Islet precursor cell (in vitro differentiated cells): ENCODE measurements at regions not wholly inside any gene's neighbourhood (a gene's known extent, or its start where the extent isn't known, plus 50 kb on each side); places are given as distances from the start of the nearest gene placed in this dataset.
"Not testable (repeated sequence)": the region's sequence is repeated elsewhere in the genome, so short reads cannot be mapped to it uniquely, and the experiment has no call there.

Experiments used
- DNase-seq: peaks from one replicate; pipeline ENCODE4 v3.0.0-alpha.2; 2018

GRCh38 chr7:81430150-81430549 is 339.7 kb downstream of the HGF start:
- no peak for DNase-seq

- DNase-seq: no peak
Observed at GRCh38 chr7:81427461-81427860, 342.4 kb downstream of the HGF start.

GRCh38 chr7:81420526-81421226 is 349.2 kb downstream of the HGF start:
- DNase-seq: no peak

GRCh38 chr7:81419731-81420130 is 350.1 kb downstream of the HGF start:
- DNase-seq: no peak

DNA sequence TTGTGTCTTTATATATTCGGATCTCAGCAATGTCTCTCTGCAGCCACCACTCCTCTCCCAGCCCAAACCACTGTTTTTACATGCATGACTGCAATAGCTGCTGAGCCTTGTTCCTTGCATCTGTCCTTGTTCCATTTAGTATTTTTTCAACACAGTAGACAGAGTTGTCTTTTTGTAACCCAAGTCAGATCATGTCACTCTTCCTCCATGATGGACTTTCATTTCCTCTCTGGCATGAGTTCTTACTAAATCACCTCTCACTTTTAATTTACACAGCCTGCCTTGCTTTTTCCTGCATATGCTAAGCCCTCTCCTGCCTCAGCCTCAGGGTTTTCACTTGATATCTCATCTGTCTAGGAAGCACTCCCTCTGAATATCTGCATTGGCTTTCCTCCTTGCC is 353.2 kb downstream of the HGF start:
- DNase-seq: no peak

- no peak for DNase-seq
Observed at GRCh38 chr7:81415181-81415580, 354.7 kb downstream of the HGF start.

DNA sequence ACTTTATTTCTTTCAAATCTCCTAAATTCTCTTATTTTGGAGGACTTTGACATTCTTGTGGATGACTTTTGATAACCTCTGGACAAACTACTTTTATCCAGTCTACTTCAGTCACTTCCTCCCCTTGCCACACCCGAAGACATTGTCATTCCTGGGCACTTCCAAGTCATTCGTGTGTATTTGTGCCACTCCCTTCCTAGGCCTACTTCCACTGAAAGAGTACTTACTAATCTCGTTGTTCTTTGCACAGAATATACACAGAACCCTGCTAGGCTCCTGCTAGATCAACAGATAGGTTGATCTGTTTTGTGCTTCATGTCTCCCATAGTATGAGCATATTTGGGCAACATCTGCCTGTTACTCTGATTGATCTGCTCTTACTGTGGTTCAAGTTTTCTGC is 355.4 kb downstream of the HGF start:
- no peak for DNase-seq

- DNase-seq: no peak
Observed at GRCh38 chr7:81410471-81411117, 359.3 kb downstream of the HGF start.

- no peak for DNase-seq
Observed at GRCh38 chr7:81408728-81409127, 361.1 kb downstream of the HGF start.

DNA sequence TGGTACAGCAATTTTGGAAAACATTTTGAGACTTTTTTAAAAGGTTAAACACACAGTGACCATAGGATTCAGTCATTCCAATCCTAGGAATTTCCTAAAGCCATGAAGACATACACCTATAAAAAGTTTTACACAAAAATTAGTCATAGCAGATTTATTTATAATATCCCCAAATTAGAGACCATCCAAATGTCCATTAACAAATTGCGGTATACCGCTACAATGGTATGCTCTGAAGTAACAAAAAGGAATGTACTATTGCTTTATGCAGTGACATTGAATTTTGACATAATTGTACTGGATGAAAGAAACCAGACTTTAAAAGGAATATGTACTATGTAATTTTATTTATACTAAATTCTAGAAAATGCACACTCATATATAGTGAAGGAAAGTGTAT is 362.8 kb downstream of the HGF start:
- no peak for DNase-seq

DNA sequence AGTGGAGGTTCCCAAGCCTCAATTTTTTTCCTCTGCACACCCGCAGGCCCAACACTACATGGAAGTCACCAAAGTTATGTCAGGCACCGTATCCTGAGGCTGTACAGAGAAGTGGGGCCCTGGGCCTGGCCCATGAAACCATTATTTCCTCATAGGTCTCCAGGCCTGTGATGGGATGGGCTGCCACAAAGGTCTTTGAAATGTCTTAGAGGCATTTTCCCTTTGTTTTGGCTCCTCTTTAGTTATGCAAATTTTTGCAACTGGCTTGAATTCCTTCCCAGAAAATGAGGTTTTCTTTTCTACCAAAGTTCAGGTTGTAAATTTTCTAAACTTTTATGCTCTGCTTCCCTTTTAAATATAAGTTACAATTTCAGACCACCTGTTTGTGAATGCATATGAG is 365.2 kb downstream of the HGF start:
- no peak for DNase-seq

DNA sequence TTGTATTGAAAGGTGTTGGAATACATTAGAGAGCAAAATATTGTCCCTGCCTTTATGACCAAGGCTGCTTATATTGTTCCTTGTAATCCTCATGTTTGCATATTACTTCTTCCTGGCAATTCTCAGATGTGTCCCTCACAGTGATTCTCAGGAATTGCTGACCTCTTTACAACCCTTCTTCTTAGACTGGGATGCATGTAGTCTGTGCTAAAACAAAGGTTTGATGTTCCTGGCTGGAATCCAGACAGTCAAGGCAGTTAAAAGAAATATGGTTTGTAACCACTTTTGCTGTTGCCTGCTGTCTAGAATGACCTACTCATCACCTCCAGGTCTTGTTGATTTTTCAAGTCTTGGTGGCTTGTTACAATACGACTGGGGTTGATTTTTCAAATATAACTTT is 367.6 kb downstream of the HGF start:
- DNase-seq: no peak

- DNase-seq: no peak
Observed at GRCh38 chr7:81399471-81399870, 370.4 kb downstream of the HGF start.

GRCh38 chr7:81394029-81394428 is 375.8 kb downstream of the HGF start:
- DNase-seq: no peak

- DNase-seq: no peak
Observed at GRCh38 chr7:81393018-81393417, 376.8 kb downstream of the HGF start.

GRCh38 chr7:81385370-81385769 is 384.5 kb downstream of the HGF start:
- no peak for DNase-seq

GRCh38 chr7:81383846-81384245 is 386.0 kb downstream of the HGF start:
- DNase-seq: no peak

DNA sequence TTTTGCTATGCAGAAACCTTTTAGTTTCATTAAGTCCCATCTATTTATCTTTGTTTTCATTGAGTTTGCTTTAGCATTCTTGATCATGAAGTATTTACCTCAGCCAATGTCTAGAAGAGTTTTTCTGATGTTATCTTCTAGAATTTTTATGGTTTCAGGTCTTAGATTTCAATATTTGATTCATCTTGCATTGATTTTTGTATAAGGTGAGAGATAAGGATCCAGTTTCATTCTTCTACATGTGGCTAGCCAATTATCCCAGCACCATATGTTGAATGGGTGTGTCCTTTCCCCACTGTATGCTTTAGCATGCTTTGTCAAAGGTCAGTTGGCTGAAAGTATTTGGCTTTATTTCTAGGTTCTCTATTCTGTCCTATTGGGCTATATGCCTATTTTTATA is 395.2 kb downstream of the HGF start:
- DNase-seq: not testable (repeated sequence)

DNA sequence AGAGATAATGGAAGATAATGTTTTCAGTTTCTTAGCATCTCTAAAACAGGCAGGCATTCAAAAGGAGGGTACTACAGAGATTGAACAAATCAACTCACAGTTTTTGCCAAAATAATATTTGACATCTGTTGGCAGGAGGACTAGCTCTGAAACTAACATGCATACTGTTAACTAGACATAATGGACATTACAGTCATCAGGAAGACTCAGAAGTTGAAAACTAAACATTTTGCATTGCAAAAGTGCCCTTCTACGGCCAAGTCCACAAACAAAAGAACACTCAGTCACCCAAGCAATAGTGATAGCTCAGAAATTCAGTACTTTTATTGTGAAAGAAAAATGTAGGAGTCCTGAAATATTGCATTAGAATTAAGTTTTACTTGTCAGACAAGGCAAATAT is 399.0 kb downstream of the HGF start:
- no peak for DNase-seq

GRCh38 chr7:81367326-81367931 is 402.4 kb downstream of the HGF start:
- DNase-seq: no peak

- DNase-seq: no peak
Observed at GRCh38 chr7:81366546-81366945, 403.3 kb downstream of the HGF start.

DNA sequence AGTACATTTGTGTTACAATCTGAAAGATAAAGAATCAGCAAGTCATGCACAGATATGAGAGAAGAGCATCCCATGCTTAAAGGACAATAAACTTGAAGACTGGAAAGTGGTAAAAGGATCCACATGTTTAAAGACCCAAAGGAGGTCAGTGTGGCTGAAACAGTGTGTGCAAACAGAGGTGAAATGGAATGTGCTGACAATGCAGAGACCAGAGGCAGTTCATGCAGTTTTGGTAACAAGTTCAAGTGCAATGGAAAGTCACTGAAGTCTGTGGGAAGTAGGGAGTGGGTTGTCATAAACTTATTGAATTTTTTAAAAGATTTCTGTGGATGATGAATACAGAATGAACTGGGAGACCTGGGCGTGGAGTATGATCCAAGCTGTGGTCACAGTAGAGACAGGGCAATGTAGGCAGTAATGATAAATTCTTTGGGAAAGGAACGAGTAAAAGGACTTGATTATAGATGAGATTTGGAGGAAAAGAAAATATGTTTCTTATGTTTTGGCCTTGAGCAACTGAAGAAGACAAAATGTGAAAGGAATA is 408.0 kb downstream of the HGF start:
- no peak for DNase-seq

GRCh38 chr7:81355911-81356310 is 413.9 kb downstream of the HGF start:
- no peak for DNase-seq

- DNase-seq: no peak
Observed at GRCh38 chr7:81349044-81349443, 420.8 kb downstream of the HGF start.
